Upper lobe of left lung (tissue), 4 donors: ENCODE measurements at regions not wholly inside any gene's neighbourhood (a gene's known extent, or its start where the extent isn't known, plus 50 kb on each side); places are given as distances from the start of the nearest gene placed in this dataset.

Source experiments
- EP300 ChIP-seq, 4 donors: sonication (generic); formaldehyde crosslinking; IDR thresholded peaks; one replicate each; pipeline ENCODE4 v1.5.1; 2017; ENCODE audit warnings: antibody characterized with exemption in 4 of 4, control low read depth in 2 of 4
- POLR2A ChIP-seq, 4 donors: fragments of 450-650 bp; IDR thresholded peaks; one replicate each; pipeline ENCODE4 v1.5.1; 2016 to 2017; ENCODE audit warnings: antibody characterized with exemption in 4 of 4, mild to moderate bottlenecking in 2 of 4
- TF ChIP-seq, protein P1 (sequence below), 6 experiments: fragments of 450-650 bp in 4 of 6; fragments of 200-600 bp in 2 of 6; sonication (generic) in 2 of 6; IDR thresholded peaks; one replicate each; pipeline ENCODE4 v1.5.1; 2016 to 2019; ENCODE audit warnings: antibody characterized with exemption in 6 of 6

DNA sequence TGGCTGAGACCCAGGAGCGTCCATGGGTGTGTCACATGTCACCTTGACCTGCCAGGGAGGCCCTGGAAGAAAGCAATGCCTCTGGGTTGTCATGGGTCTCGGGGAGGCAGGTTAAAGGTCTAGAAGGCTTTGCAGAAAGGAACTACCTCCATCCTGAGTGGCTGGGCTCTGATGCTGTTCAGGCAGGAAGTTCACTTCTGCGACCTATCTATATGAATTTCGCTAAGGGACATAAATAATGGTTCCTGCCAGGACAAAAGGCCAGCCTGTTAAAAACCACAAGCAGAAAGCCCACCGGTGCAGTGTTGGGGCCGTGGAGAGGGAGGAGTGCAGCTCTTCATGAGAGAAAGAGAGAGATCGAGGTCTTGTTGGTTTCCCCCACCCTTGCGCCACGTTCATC lies 182.9 kb downstream of the PTPN20 start:
- TF ChIP-seq POLR2A (IDR thresholded peaks at IDR 0.05) (no peak), EP300 (IDR thresholded peaks at IDR 0.05) (no peak)
- TF ChIP-seq, protein P1, sequence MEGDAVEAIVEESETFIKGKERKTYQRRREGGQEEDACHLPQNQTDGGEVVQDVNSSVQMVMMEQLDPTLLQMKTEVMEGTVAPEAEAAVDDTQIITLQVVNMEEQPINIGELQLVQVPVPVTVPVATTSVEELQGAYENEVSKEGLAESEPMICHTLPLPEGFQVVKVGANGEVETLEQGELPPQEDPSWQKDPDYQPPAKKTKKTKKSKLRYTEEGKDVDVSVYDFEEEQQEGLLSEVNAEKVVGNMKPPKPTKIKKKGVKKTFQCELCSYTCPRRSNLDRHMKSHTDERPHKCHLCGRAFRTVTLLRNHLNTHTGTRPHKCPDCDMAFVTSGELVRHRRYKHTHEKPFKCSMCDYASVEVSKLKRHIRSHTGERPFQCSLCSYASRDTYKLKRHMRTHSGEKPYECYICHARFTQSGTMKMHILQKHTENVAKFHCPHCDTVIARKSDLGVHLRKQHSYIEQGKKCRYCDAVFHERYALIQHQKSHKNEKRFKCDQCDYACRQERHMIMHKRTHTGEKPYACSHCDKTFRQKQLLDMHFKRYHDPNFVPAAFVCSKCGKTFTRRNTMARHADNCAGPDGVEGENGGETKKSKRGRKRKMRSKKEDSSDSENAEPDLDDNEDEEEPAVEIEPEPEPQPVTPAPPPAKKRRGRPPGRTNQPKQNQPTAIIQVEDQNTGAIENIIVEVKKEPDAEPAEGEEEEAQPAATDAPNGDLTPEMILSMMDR (IDR thresholded peaks at IDR 0.05): no peak
